Esophagus mucosa (tissue), 1 donor: ENCODE measurements at regions not wholly inside any gene's neighbourhood (a gene's known extent, or its start where the extent isn't known, plus 50 kb on each side); places are given as distances from the start of the nearest gene placed in this dataset.
A peak's percentile ranks its signal among the peaks of the same experiment; 100 is the strongest.

Source experiments
- ATAC-seq: fragments of 200-7000 bp; cut with Tn5 transposase; one replicate; pipeline ENCODE4 v1.9.1; 2020
- donor health status: DM: yes; HTN: yes; CAD: no.

GRCh38 chr18:10057894-10058791 is 144.3 kb downstream of the VAPA start:
- peak; percentile 91 for ATAC-seq

- no peak for ATAC-seq
Observed at GRCh38 chr18:10059610-10060468, 146.0 kb downstream of the VAPA start.

GRCh38 chr18:10060469-10060782 is 146.6 kb downstream of the VAPA start:
- ATAC-seq = no peak

GRCh38 chr18:10060841-10061240 is 147.0 kb downstream of the VAPA start:
- no peak for ATAC-seq

- ATAC-seq = no peak
Observed at GRCh38 chr18:10061566-10062140, 147.8 kb downstream of the VAPA start.

- no peak for ATAC-seq
Observed at GRCh38 chr18:10062302-10063300, 148.8 kb downstream of the VAPA start.

- ATAC-seq = no peak
Observed at GRCh38 chr18:10063489-10063888, 149.7 kb downstream of the VAPA start.

GRCh38 chr18:10064267-10064666 is 150.5 kb downstream of the VAPA start:
- ATAC-seq = no peak

- no peak for ATAC-seq
Observed at GRCh38 chr18:10065296-10065695, 151.5 kb downstream of the VAPA start.

GRCh38 chr18:10067670-10068659 is 154.1 kb downstream of the VAPA start:
- ATAC-seq = no peak

- ATAC-seq = no peak
Observed at GRCh38 chr18:10068766-10069567, 155.2 kb downstream of the VAPA start.

- no peak for ATAC-seq
Observed at GRCh38 chr18:10070561-10071000, 156.8 kb downstream of the VAPA start.

GRCh38 chr18:10072671-10073175 is 158.9 kb downstream of the VAPA start:
- ATAC-seq = no peak

- ATAC-seq = peak; percentile 19
Observed at GRCh38 chr18:10074110-10074509, 160.3 kb downstream of the VAPA start.

GRCh38 chr18:10074728-10075127 is 160.9 kb downstream of the VAPA start:
- ATAC-seq = no peak

- ATAC-seq = peak; percentile 41
Observed at GRCh38 chr18:10076502-10077030, 162.8 kb downstream of the VAPA start.

GRCh38 chr18:10077986-10078385 is 164.2 kb downstream of the VAPA start:
- ATAC-seq = no peak

- ATAC-seq = no peak
Observed at GRCh38 chr18:10080372-10080771, 166.6 kb downstream of the VAPA start.

- no peak for ATAC-seq
Observed at GRCh38 chr18:10081492-10081891, 167.7 kb downstream of the VAPA start.
